Islet of Langerhans (tissue), 1 donor: ENCODE measurements at regions not wholly inside any gene's neighbourhood (a gene's known extent, or its start where the extent isn't known, plus 50 kb on each side); places are given as distances from the start of the nearest gene placed in this dataset.
A peak's percentile ranks its signal among the peaks of the same experiment; 100 is the strongest.
"Not testable (repeated sequence)": the region's sequence is repeated elsewhere in the genome, so short reads cannot be mapped to it uniquely, and the experiment has no call there.

Experiments
- FAIRE-seq: peaks from one replicate; lab custom pipeline; 2011; peaks lifted over from hg19 to GRCh38; lab: Jason Lieb, UNC

DNA sequence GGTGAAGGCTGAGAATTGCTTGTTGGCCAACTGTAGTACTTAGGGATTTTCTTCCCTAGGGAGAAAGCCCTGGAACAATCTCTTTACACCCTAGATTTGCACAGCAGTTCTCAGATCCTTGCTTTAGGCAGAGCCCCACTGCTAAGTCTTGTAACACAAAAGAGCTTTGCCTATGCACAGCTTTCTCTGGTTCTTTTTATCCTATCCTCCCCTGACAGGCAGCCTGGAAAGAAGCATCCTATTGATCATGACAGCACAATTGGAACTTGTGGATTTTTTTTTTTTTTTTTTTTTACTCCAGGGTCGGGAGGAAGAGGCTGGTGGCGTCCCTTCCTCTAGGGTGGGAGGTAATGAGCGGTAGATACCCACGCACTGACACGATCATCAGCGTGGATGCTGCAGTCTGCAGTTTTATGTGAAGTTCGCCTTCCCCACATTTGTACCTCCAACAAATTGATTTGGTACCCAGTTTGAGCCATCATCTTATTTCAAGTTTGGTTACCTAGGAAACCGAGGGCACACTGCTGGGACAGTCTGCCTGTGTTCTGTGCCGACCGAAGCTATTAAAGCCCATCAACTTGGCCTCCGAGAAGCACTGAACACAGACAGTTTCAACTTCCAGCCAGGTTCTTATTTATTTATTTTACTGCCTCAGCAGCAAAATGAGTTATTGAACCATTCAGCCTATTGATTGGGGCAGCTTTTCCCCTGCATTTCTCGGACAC lies 110.1 kb downstream of the NRN1 start:
- no peak for FAIRE-seq

DNA sequence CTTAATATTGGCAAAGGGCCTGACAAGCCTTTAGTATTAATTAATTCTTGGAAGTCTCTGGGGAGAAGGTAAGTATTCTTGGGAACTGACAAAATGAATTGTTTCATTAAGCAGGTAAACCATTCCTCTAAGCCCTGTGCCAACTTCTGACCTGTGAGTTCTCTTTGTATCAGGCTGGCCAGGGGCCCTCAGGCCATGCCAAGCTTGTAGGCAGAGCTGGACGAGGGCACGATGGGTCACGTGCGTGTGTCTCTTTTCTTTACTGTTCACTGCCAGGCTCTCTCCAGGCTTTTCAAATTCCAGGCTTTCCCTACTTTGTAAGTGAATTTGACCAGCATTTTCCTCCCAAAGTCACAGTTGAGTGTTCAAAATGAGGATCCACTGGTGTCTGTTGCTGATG lies 112.4 kb downstream of the NRN1 start:
- no peak for FAIRE-seq

DNA sequence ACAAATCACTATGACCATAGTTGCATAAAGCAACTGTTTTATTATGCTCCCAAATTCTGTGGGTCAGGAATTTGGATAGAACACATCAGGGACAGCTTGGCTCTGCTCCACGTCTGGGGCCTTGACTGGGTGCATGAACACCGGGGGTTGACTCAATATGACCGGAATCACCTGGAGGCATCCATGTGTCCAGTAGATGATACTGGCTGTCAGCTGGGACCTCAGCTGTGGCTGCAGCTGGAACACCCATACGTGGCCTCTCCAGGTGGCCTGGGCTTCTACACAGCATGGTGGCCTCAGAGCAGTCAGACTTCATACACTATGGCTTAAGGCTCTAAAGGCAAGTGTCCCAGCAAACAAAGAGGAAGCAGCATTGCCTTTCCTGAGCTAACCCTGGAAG lies 113.4 kb downstream of the NRN1 start:
- FAIRE-seq: no peak

DNA sequence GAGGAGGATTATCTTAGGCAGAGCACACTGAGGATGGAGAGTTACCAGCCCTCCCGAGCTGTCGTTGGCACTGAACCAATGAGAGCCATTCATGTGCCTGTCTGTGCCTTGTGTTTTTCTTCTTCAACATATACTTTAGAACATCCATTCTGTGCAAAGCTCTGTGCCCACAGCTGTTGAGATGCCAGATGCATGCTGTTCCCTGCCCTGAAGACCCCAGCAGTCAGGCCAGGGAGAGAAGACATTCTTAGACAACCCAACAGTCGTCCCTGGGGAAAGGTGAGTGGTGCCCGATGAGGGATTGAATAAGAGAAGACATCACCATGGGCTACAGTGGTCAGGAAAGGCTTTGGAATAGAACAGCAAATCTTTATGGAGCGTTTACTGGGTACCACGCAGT lies 114.1 kb downstream of the NRN1 start:
- no peak for FAIRE-seq

DNA sequence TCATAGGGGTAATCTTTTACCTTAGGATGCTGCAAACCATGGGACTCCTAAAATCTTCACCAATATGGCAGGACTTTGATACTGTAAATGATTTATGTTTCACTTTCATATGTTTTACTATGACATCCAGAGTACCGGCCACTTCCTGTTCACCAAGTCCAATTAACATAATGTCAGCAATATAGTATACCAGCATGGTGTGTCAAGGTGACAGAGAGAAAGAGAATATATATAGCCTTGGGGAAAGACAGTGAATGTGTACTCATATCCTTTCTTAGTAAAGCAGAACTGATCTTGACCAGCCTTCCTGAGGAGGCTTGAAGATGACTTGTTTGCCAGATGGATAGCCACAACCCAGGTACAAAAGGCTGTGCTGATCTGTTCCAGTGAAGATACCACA lies 127.9 kb downstream of the NRN1 start:
- no peak for FAIRE-seq

DNA sequence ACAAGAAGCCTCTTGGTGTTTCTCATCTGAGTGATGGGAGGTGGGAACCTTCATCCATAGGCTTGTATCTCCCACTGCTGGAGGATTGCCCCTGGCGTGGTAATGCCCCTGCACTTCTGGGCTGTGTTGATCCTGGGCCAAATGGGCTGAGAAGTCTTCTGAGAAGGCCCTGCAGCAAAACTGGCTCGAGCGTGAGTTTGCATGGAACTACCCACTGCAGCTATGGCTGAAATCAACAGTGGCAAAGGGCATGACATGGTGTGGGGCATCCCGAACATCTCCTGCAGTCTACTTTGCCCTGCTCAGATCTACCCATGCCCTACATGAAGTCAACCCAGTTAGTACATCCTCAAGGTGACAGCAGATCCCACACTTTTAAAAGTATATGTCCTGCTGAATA lies 130.6 kb downstream of the NRN1 start:
- FAIRE-seq: no peak

DNA sequence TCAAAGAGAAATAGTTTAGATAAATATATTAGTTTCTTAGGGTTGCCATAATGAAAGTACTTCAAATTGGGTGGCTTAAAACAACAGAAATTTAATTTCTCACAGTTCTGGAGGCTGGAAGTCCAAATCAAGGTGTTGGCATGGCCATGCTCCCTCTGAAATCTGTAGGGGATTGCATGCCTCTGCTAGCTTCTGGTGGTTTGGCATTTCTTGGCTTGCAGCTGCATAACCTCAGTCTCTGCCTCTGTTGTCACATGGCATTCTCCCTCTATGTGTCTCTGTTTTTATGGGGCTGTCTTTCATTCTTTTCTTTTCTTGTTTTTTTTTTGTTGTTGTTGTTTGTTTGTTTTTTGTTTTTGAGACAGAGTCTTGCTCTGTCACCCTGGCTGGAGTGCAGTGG lies 132.7 kb downstream of the NRN1 start:
- FAIRE-seq: not testable (repeated sequence)

DNA sequence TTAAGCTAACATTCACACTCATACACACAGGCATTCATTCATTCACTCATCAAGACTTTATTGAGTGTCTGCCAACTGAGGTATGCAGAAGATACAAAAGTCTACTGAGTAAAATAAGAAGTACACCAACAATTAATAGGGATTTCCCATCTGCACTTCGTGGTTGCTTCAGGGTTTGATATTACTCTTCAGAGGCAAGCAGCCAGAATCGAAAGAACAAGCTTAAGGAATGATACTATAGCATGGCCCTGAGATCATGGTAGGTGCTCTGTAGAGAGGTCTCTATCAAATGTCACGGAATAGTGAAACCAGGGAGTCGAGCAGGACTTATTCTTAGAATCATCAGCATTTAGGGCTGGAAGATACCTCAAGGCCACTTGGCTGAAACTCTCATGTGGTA lies 135.4 kb downstream of the NRN1 start:
- no peak for FAIRE-seq

DNA sequence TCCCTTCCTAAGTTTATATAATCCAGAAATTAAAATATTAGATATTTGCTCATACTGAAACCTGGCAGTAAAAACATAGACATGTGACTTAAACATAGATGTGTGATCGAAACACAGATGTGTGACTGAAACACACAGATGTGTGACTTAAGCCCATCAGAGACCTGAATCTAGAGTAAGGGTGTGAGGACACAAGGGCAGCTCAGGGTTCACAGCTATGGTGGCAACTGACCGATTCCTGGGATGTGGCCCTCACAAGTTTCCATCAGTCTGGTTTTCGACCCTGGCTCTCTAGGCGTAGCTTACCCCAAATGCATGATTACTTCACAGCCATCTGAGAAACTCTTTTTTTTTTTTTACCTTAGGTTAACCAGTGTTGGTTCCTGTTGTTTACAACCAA lies 137.0 kb downstream of the NRN1 start:
- no peak for FAIRE-seq

DNA sequence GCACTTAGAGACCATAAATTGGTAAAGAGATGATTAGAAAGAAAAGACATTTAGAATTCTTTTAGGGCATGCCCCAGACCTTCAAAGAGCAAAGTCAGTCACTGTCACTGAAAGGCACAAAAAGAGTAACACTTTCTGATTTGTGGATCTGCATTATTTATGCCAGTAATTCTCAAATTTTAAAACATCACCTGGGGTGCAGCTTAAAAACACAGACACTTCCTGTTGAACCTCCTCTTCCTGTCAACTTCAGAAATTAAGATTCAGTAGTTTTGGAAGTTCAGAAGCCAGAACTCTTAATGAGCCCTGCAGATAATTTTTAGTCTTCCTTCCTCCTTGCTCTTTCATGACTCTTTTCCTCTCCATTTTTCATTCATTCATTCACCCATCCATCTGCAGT lies 137.5 kb downstream of the NRN1 start:
- FAIRE-seq: no peak

DNA sequence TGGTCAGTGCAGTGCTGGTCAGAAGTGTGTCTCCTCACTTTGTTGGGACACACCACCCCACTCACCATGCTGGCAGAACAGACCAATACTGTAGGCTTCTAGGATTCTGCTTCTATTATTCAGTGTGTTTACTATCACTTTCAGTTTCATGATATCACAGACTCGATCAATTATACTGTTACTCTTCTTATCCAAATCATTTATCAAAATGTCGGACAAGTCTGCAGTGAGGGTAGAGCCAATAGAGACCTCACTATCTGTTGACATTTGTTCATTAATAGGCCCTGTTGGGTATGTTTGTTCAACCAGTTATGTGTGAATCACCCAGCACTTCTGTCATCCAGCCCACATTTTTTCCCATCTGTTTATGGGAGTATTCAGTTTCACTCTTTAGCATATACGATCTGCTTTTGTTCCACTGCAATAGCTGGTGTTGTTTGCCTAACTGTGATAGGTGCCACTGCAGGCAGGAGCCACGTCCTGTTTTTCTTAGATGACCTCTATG lies 140.1 kb downstream of the NRN1 start:
- peak; percentile 66 for FAIRE-seq

DNA sequence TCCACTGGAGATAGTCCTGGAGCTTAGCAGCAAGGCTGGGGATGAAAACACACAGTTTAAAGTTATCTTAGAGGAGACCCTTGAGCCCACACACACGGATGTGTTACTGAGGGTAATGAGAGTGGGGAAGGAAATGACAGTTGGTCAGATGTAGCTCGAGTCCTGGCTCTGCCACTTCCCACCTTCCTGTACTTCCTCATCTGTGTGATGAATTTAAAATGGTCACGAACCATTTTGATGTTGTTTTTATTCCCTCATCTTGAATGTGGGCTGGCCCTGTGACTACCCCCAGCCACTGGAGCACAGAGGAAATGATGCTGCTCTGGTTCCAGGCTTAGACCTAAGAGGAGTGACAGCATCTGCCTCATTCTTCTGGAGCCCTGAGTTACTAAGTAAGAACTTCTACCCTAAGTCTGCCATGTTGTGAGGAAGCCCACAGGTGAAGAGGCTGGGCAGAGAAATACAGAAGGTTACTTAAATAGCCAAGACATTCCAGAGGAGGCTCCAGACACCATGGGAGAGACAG lies 141.2 kb downstream of the NRN1 start:
- FAIRE-seq: no peak

DNA sequence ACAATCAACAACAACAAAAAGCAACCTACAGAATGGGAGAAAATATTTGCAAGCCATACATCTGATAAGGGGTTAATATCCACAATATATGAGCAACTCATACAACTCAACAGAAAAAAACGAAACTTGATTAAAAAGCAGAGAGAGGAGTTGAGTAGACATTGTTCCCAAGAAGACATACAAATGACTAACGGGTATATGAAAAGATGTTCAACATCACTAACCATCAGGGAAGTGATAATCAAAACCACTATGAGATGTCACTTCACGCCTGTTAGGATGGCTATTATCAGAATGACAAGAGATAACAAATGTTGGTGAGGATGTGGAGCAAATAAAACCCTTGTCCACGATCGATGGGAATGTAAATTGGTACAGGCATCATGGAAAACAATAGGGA lies 145.9 kb downstream of the NRN1 start:
- FAIRE-seq: no peak

DNA sequence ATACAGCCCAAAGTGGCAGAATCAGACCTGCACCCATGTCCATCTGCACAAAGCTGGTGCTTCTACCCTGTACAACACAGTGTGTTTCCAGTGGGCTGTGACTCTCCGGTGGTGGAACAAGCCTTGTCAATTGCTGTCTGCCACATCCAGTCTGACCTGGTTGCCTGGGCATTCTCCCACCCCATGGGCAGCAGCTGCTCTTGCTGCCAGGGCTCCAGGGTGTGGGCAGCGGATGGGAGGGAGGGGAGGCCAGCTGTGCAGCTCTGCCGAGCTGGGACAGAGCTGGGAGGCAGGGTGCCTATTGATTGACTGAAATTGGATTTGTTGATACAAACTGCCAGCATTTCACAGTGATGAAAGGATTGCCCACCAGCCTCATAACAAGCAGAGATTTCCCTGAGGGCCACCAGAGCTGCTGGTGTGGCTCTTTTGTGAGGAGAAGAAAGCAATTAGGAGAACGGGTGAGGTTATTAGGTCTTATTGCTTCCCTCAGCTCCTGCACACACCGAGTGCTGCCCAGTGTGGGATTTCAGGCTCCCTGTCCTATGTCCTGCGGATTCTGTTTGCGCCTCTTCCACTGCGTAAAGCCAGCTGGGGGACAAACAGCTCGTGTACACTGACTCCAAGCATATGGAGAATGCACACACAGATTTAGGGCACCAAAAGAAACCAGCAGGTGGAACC lies 150.8 kb downstream of the NRN1 start:
- FAIRE-seq: no peak

DNA sequence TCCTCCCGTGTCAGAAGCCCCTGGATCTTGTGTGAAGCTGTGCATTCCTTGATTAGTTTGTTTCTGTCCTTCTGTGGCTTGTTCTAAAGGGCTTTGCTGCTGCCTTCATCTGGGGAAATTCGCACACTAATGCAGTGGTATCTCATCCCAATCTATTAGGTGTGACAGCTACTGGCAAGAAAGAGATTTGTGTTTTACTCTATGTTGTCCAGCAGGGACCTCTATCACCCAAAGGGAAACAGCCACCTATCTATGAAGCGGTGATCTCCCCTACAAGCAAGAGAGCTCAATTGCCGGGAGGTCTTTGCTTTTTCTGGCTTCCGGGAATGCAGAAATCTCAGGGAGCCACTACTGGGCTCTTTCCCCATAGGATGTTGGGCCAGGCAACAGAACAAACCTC lies 151.8 kb downstream of the NRN1 start:
- FAIRE-seq: no peak

DNA sequence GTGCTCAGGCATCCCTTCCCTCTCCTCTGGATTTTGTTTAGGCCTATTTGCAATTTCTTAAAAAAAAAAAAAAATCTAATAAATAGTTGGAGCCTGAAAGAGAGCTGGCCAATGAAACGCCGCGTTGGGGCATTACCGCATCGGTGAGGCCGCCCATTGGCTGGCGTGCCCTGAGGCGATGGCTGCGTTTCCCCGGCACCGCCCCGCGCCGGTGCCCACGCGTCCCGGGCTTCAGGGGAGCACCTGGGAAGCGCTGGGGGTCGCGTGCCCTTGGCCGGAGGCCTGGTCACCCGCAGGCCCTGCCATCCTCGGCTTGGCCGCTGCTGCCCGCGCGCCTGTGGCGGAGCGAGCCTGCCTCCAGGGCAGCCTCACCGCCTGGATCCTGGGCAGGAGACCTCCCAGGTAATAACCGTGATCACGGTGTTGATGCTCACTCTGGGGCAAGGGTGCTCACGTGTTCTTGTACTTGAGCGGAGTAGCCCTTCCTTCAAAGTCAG lies 155.4 kb downstream of the NRN1 start:
- no peak for FAIRE-seq

DNA sequence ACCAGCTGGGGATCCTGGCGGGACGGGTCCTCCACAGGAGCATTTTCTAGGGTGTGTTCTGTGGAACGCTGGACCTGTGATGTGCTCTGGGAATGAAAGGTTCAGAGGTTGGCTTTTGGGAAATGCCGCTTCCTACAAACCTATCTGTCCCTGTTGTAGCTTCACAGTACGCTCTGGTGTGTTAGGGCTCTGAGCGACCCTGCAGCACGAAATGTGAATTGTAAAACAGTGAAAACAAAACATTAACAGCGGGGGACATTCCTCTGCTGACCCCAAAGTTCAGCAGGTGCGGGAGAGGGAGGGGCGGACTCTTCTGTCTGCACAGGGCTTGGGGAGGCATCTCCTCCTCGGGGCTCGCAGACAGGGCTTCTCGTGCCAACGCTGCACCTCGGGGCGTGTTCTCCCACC lies 155.9 kb downstream of the NRN1 start:
- no peak for FAIRE-seq

DNA sequence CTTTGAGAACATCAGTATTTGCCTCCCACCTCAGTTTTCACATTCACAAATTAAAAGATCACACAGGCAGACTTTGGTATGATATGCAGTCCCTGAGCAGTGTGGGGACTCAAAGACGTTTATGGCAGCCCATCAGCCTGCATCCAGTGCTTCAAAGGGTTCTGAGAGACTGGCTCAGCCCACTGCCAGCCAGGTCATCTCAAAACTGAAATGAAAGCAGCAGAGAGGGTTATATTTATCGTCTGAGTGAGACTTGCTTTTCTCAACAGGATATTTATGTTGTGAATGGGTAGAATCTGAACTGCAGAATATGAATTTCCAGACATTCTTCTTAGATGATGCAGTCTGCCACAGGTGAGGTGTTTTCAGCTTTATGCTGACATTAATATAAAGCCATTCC lies 159.8 kb downstream of the NRN1 start:
- no peak for FAIRE-seq

DNA sequence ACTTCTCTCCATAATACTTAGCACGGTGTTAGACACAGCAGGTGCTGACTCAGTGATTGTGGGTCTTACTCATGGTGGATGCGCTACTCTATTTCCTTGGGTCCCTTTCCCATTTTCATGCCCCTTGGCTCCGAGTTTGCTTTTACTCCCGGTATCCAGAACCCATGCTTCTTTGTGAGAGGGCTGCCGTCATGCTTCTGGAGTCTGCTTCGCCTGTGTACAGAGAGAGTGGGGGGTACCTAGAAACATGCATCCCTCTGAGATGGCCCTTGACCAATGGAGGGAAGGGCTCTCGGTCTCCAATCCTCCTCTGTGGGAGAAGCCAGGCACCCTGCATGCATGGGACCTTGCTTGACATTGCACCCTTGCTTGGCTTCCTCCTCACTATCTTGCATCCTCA lies 160.4 kb downstream of the NRN1 start:
- no peak for FAIRE-seq

DNA sequence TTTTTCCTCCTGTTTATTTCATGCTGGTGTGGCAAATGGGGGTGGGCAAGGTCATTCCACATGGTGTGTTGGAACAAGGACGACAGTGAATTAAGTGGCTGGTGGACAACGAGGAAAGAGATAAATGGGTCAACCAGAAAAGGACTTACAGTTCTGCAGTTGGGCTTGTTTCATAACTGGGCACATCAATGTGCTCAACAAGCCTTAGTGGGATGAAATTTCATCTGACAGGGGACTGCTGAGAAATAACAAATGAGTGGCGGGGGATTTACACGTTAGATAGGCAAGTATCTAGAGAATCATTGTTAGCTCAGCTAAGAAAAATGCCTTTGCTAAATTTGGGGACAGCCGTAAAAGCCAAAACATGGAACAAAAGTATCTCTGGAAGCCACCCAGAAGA lies 163.6 kb downstream of the NRN1 start:
- FAIRE-seq: no peak

DNA sequence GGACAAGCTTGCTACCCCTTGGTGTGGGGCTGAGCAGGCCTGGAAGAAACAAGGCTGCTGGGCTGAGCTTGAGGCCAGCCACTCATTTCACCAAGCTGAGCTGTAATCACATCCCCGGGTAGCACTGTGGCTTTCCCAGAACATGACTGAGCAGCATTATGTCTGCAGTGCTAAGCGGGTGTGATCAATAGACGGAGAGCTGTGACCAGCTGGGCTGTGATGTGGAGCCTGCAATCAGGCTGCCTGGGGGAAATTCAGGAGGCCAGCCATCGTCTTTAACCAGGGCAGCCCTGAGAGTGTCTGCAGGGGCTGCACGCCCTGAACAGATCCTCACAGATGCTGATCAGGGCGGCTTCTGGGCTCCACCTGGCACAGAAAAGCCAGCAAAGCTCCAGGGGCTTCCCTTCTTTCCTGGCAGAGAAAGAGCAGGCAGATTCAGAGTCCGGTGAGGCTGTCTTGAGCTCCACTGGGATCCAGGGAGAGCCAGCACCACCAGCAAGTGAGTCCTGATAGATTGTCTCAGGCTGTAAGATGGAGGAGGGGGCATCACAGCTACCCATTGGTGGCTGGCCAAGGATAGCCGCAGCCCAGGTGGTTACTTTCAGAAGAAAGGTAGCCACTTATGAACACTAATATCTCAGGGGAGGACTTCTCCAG lies 165.9 kb downstream of the NRN1 start:
- FAIRE-seq: no peak

DNA sequence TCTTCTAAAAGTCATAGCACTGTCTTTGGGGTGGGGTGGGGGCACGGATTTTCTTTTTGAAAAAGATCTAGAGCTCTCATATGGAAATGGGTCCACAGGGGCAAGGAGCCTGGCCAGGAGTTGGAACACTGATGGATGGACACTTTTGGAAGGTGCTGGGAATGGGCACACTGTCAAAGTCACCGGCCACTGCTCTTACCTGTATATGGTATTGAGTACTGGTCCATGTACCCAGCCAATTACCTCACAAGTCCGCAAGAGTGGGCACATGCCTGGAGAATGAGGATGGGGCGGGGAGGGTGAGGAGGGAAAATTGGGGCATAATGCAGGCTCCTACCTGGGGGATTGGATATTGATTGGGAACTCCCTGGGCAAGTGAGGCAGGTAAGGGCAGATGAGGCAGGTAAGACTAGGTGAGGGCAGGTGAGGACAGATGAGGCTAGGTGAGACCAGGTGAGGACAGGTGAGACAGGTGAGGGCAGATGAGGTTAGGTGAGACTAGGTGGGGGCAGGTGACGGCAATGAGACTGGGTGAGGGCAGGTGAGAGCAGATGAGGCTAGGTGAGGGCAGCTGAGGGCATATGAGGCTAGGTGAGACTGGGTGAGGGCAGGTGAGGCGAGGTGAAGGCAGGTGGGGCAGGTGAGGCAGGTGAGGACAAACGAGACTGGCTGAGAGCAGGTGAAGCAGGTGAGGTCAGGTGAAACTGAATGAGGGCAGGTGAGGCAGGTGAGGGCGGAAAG lies 167.9 kb downstream of the NRN1 start:
- FAIRE-seq: no peak
